ENCODE measurements at regions not wholly inside any gene's neighbourhood (a gene's known extent, or its start where the extent isn't known, plus 50 kb on each side); places are given as distances from the start of the nearest gene placed in this dataset.

GRCh38 chr6:144585217-144585814, 300.2 kb downstream of the UTRN start:
- DNase-seq (ENCODE audit: low read depth, low spot score) = no peak
- no peaks in the 10 kb centered on the region for H3K36me3 ChIP-seq (ENCODE audit: insufficient read depth, low read length)
- H3K27ac ChIP-seq = peak overlapping the region; percentile 78
- peak overlapping the region; percentile 38 for H3K9ac ChIP-seq (ENCODE audit: insufficient read length)
- peak overlapping the region; percentile 75 for H3K4me3 ChIP-seq
- H3K9me3 ChIP-seq (ENCODE audit: low read depth, low read length) = no peaks in the 10 kb centered on the region
- TF ChIP-seq FOXP2 (optimal IDR thresholded peaks at IDR 0.05; ENCODE audit: control extremely low read depth, extremely low read length, insufficient read depth) = no peak
- TF ChIP-seq EZH2 (IDR thresholded peaks at IDR 0.05) = no peak
- no peak for TF ChIP-seq POLR2AphosphoS5 (IDR thresholded peaks at IDR 0.05; ENCODE audit: borderline replicate concordance, low read depth, low read length)

DNA sequence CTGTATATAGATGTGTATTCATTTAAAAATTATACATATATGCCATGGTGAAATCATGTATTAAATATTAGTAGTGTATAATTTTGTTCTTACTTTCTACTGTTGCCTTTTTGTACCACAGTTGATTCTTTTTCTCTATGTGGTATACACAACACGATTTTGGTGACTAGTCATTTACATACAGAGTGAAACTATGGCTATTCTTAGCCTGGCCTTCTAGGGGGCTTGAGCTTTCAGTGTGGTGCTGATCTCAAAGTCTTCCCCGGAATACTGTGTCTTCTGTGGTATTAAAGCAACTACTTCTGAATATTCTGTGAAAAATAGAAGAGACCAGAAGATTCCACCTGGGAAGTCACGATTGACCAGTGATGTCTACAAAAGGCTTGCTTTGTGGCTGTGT, 301.9 kb downstream of the UTRN start:
- DNase-seq (ENCODE audit: low read depth, low spot score) = no peak
- Histone ChIP-seq H3K9me3 (ENCODE audit: low read depth, low read length) (no peaks in the 10 kb centered on the region), H3K36me3 (ENCODE audit: insufficient read depth, low read length) (no peaks in the 10 kb centered on the region), H3K9ac (ENCODE audit: insufficient read length) (no peak overlapping the region), H3K4me3 (no peak overlapping the region), H3K27ac (peak overlapping the region; percentile 78)
- TF ChIP-seq FOXP2 (optimal IDR thresholded peaks at IDR 0.05; ENCODE audit: control extremely low read depth, extremely low read length, insufficient read depth) (no peak), EZH2 (IDR thresholded peaks at IDR 0.05) (no peak), POLR2AphosphoS5 (IDR thresholded peaks at IDR 0.05; ENCODE audit: borderline replicate concordance, low read depth, low read length) (no peak)

- no peak overlapping the region for H3K4me3 ChIP-seq
- no peak overlapping the region for H3K9ac ChIP-seq (ENCODE audit: insufficient read length)
Observed at GRCh38 chr6:144588697-144589325, 303.7 kb downstream of the UTRN start.

GRCh38 chr6:144590532-144590931, 305.4 kb downstream of the UTRN start:
- Histone ChIP-seq H3K27ac (no peak overlapping the region), H3K9ac (ENCODE audit: insufficient read length) (no peak overlapping the region), H3K9me3 (ENCODE audit: low read depth, low read length) (no peaks in the 10 kb centered on the region), H3K36me3 (ENCODE audit: insufficient read depth, low read length) (no peaks in the 10 kb centered on the region), H3K4me3 (no peak overlapping the region)
- TF ChIP-seq POLR2AphosphoS5 (IDR thresholded peaks at IDR 0.05; ENCODE audit: borderline replicate concordance, low read depth, low read length) = no peak
- no peak for TF ChIP-seq FOXP2 (optimal IDR thresholded peaks at IDR 0.05; ENCODE audit: control extremely low read depth, extremely low read length, insufficient read depth)
- no peak for TF ChIP-seq EZH2 (IDR thresholded peaks at IDR 0.05)
- no peak for DNase-seq (ENCODE audit: low read depth, low spot score)

More at GRCh38 chr6:144588697-144589325, 303.7 kb downstream of the UTRN start:
- no peaks in the 10 kb centered on the region for H3K9me3 ChIP-seq (ENCODE audit: low read depth, low read length)
- H3K36me3 ChIP-seq (ENCODE audit: insufficient read depth, low read length) = no peaks in the 10 kb centered on the region
- DNase-seq (ENCODE audit: low read depth, low spot score) = no peak
- no peak overlapping the region for H3K27ac ChIP-seq
- TF ChIP-seq POLR2AphosphoS5 (IDR thresholded peaks at IDR 0.05; ENCODE audit: borderline replicate concordance, low read depth, low read length) (no peak), EZH2 (IDR thresholded peaks at IDR 0.05) (no peak), FOXP2 (optimal IDR thresholded peaks at IDR 0.05; ENCODE audit: control extremely low read depth, extremely low read length, insufficient read depth) (no peak)

DNA sequence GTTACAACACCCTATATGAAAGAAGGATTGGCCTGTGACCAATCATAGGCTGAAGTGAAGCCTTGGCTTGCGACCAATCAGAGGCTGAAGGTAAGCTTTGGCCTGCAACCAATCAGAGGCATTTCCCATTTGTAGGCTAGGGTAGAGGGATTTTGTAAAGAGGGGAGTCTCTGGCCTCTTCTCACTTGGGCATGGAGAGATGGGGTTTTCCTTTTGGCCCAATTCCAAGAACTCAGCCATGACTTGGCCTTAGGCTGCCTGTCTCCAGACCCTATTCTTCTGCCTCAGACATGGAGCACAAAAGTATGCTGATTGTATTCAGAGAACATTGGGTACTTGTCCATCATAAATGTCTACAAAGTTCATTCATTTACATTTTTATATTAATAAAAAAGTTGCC, 308.3 kb downstream of the UTRN start:
- Histone ChIP-seq H3K4me3 (no peak overlapping the region), H3K27ac (no peak overlapping the region), H3K9me3 (ENCODE audit: low read depth, low read length) (no peaks in the 10 kb centered on the region), H3K9ac (ENCODE audit: insufficient read length) (no peak overlapping the region), H3K36me3 (ENCODE audit: insufficient read depth, low read length) (no peaks in the 10 kb centered on the region)
- DNase-seq (ENCODE audit: low read depth, low spot score) = no peak
- no peak for TF ChIP-seq EZH2 (IDR thresholded peaks at IDR 0.05)
- TF ChIP-seq POLR2AphosphoS5 (IDR thresholded peaks at IDR 0.05; ENCODE audit: borderline replicate concordance, low read depth, low read length) = no peak
- no peak for TF ChIP-seq FOXP2 (optimal IDR thresholded peaks at IDR 0.05; ENCODE audit: control extremely low read depth, extremely low read length, insufficient read depth)

GRCh38 chr6:144594585-144594984, 309.4 kb downstream of the UTRN start:
- H3K27ac ChIP-seq = no peak overlapping the region
- TF ChIP-seq POLR2AphosphoS5 (IDR thresholded peaks at IDR 0.05; ENCODE audit: borderline replicate concordance, low read depth, low read length) (no peak), EZH2 (IDR thresholded peaks at IDR 0.05) (no peak), FOXP2 (optimal IDR thresholded peaks at IDR 0.05; ENCODE audit: control extremely low read depth, extremely low read length, insufficient read depth) (no peak)
- no peaks in the 10 kb centered on the region for H3K9me3 ChIP-seq (ENCODE audit: low read depth, low read length)
- H3K9ac ChIP-seq (ENCODE audit: insufficient read length) = no peak overlapping the region
- no peak overlapping the region for H3K4me3 ChIP-seq
- DNase-seq (ENCODE audit: low read depth, low spot score) = no peak
- no peaks in the 10 kb centered on the region for H3K36me3 ChIP-seq (ENCODE audit: insufficient read depth, low read length)

- DNase-seq (ENCODE audit: low read depth, low spot score) = no peak
- H3K9me3 ChIP-seq (ENCODE audit: low read depth, low read length) = no peaks in the 10 kb centered on the region
- no peak overlapping the region for H3K9ac ChIP-seq (ENCODE audit: insufficient read length)
- H3K36me3 ChIP-seq (ENCODE audit: insufficient read depth, low read length) = no peaks in the 10 kb centered on the region
- H3K27ac ChIP-seq = no peak overlapping the region
- H3K4me3 ChIP-seq = no peak overlapping the region
- TF ChIP-seq EZH2 (IDR thresholded peaks at IDR 0.05) (no peak), FOXP2 (optimal IDR thresholded peaks at IDR 0.05; ENCODE audit: control extremely low read depth, extremely low read length, insufficient read depth) (no peak), POLR2AphosphoS5 (IDR thresholded peaks at IDR 0.05; ENCODE audit: borderline replicate concordance, low read depth, low read length) (no peak)
Observed at GRCh38 chr6:144595266-144595665, 310.1 kb downstream of the UTRN start.

DNA sequence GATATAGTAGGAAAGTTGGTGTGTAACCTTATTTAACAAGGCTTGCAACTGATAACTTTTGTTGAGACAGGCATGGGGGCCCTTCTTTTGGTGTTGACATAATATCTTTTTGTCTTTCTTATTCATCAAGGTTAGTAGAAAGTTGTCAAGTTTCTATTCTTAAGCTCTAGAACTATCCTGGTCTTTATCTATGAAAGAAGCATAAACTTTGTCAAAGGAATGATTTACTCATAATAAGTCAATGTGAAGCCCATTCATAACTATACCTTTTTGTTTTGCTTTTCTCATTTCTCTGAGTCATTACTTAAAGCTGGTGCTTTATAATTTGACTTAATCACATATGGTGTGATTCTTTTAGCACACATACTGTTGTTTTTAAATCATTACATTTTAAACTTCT, 312.4 kb downstream of the UTRN start:
- no peak for DNase-seq (ENCODE audit: low read depth, low spot score)
- Histone ChIP-seq H3K4me3 (no peak overlapping the region), H3K27ac (no peak overlapping the region), H3K36me3 (ENCODE audit: insufficient read depth, low read length) (no peaks in the 10 kb centered on the region), H3K9ac (ENCODE audit: insufficient read length) (no peak overlapping the region), H3K9me3 (ENCODE audit: low read depth, low read length) (no peaks in the 10 kb centered on the region)
- TF ChIP-seq EZH2 (IDR thresholded peaks at IDR 0.05) = no peak
- TF ChIP-seq POLR2AphosphoS5 (IDR thresholded peaks at IDR 0.05; ENCODE audit: borderline replicate concordance, low read depth, low read length) = no peak
- TF ChIP-seq FOXP2 (optimal IDR thresholded peaks at IDR 0.05; ENCODE audit: control extremely low read depth, extremely low read length, insufficient read depth) = no peak

Measured in SK-N-MC (cell line).